ENCODE measurements at regions not wholly inside any gene's neighbourhood (a gene's known extent, or its start where the extent isn't known, plus 50 kb on each side); places are given as distances from the start of the nearest gene placed in this dataset.

DNA sequence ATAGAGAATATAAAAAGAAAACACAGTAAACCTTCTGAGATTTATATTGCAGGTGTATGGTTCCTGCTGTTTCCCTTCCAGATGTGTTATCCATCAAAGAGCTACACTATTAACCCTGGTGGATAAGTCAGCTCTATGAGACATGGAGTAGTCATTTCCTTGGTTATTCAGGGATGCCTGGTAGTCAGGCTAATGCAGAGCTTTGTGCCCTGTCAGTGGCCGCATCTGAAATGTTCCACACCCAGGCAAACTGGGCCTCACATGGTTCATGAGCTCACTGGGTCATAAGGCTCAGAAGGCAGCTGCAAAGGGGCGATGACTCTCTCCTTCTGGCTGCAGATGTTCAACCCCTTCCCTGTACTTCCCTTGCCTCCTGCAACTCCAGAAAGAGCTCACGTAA, 473.6 kb downstream of the EPHA7 start:
- no peaks in the 10 kb centered on the region for H3K36me3 Mint-ChIP-seq
- TF ChIP-seq, protein P1, sequence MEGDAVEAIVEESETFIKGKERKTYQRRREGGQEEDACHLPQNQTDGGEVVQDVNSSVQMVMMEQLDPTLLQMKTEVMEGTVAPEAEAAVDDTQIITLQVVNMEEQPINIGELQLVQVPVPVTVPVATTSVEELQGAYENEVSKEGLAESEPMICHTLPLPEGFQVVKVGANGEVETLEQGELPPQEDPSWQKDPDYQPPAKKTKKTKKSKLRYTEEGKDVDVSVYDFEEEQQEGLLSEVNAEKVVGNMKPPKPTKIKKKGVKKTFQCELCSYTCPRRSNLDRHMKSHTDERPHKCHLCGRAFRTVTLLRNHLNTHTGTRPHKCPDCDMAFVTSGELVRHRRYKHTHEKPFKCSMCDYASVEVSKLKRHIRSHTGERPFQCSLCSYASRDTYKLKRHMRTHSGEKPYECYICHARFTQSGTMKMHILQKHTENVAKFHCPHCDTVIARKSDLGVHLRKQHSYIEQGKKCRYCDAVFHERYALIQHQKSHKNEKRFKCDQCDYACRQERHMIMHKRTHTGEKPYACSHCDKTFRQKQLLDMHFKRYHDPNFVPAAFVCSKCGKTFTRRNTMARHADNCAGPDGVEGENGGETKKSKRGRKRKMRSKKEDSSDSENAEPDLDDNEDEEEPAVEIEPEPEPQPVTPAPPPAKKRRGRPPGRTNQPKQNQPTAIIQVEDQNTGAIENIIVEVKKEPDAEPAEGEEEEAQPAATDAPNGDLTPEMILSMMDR (IDR thresholded peaks at IDR 0.05; ENCODE audit: unreplicated experiment) = no peak
- no peaks in the 10 kb centered on the region for H3K27me3 Mint-ChIP-seq (ENCODE audit: low read depth)
- H3K9me3 Mint-ChIP-seq = no peaks in the 10 kb centered on the region
- no peak overlapping the region for H3K4me3 Mint-ChIP-seq
- no peak for DNase-seq (ENCODE audit: low spot score in 2 of 2, unreplicated experiment in 2 of 2)
- H3K27ac Mint-ChIP-seq = no peak overlapping the region
- peaks cover 8% of the 10 kb centered on the region for H3K4me1 Mint-ChIP-seq

- DNase-seq (ENCODE audit: low spot score in 2 of 2, unreplicated experiment in 2 of 2) = no peak
- Mint-ChIP-seq H3K27me3 (ENCODE audit: low read depth) (no peaks in the 10 kb centered on the region), H3K36me3 (no peaks in the 10 kb centered on the region), H3K4me1 (peaks cover 8% of the 10 kb centered on the region), H3K27ac (no peak overlapping the region), H3K9me3 (no peaks in the 10 kb centered on the region), H3K4me3 (no peak overlapping the region)
- TF ChIP-seq, protein P1 (IDR thresholded peaks at IDR 0.05; ENCODE audit: unreplicated experiment) = no peak
Measured at GRCh38 chr6:92944132-92944531, 475.2 kb downstream of the EPHA7 start.

DNA sequence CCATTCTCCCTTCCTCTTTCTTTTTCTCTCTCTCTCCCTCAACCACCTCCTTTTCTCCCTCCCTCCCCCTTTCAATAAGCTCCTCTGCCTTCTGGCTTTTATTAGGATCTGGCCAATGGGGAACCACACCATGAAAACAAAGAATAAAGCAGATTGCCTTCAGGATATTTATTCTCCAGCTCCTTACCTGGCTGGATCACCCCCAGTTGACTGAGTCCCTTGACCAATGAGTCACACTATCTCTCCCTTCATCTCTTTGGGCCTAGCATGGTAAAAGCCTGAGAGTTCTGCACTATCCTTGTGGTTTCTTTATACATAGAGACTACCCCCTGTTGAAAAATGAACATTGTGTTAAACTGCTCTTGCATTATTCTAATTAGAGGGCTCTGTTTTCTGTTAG, 476.8 kb downstream of the EPHA7 start:
- Mint-ChIP-seq H3K36me3 (no peaks in the 10 kb centered on the region), H3K4me1 (peaks cover 8% of the 10 kb centered on the region), H3K9me3 (no peaks in the 10 kb centered on the region), H3K27me3 (ENCODE audit: low read depth) (no peaks in the 10 kb centered on the region), H3K4me3 (no peak overlapping the region), H3K27ac (no peak overlapping the region)
- no peak for DNase-seq (ENCODE audit: low spot score in 2 of 2, unreplicated experiment in 2 of 2)
- TF ChIP-seq, protein P1 (IDR thresholded peaks at IDR 0.05; ENCODE audit: unreplicated experiment) = no peak

- H3K27ac Mint-ChIP-seq = no peak overlapping the region
- H3K4me3 Mint-ChIP-seq = no peak overlapping the region
- TF ChIP-seq, protein P1 (IDR thresholded peaks at IDR 0.05; ENCODE audit: unreplicated experiment) = no peak
- H3K4me1 Mint-ChIP-seq = no peaks in the 10 kb centered on the region
- peaks cover 19% of the 10 kb centered on the region for H3K9me3 Mint-ChIP-seq
- H3K27me3 Mint-ChIP-seq (ENCODE audit: low read depth) = no peaks in the 10 kb centered on the region
- no peak for DNase-seq (ENCODE audit: low spot score in 2 of 2, unreplicated experiment in 2 of 2)
- H3K36me3 Mint-ChIP-seq = no peaks in the 10 kb centered on the region
Measured at GRCh38 chr6:92934625-92935024, 484.7 kb downstream of the EPHA7 start.

DNA sequence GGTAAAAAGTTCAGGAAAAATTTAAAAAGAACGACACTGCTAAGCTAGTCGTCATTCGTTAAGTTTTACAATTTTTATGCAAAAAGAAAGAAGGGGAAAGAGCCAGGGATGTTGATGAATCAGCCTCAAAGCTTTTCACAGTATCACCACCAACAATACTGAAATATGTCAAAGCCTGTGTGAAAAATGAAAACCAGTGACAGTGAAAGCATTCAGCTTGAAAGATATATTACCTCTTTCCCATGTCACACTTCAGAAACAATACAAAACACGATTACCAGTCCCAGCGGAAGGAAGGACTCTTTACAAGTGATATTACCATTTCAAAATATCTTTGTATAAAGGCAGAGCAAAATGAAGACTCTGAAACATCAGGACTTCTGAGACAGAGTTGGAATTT, 489.2 kb downstream of the EPHA7 start:
- no peak for DNase-seq (ENCODE audit: low spot score in 2 of 2, unreplicated experiment in 2 of 2)
- H3K36me3 Mint-ChIP-seq = no peaks in the 10 kb centered on the region
- H3K4me1 Mint-ChIP-seq = no peaks in the 10 kb centered on the region
- H3K27me3 Mint-ChIP-seq (ENCODE audit: low read depth) = no peaks in the 10 kb centered on the region
- peaks cover 12% of the 10 kb centered on the region for H3K9me3 Mint-ChIP-seq
- no peak overlapping the region for H3K4me3 Mint-ChIP-seq
- TF ChIP-seq, protein P1 (IDR thresholded peaks at IDR 0.05; ENCODE audit: unreplicated experiment) = no peak
- no peak overlapping the region for H3K27ac Mint-ChIP-seq

- TF ChIP-seq, protein P1 (IDR thresholded peaks at IDR 0.05; ENCODE audit: unreplicated experiment) = no peak
- H3K9me3 Mint-ChIP-seq = no peaks in the 10 kb centered on the region
- no peaks in the 10 kb centered on the region for H3K27me3 Mint-ChIP-seq (ENCODE audit: low read depth)
- DNase-seq (ENCODE audit: low spot score in 2 of 2, unreplicated experiment in 2 of 2) = no peak
- no peaks in the 10 kb centered on the region for H3K36me3 Mint-ChIP-seq
- H3K4me3 Mint-ChIP-seq = no peak overlapping the region
- H3K4me1 Mint-ChIP-seq = peaks cover 4% of the 10 kb centered on the region
- no peak overlapping the region for H3K27ac Mint-ChIP-seq
Measured at GRCh38 chr6:92922216-92922806, 497.0 kb downstream of the EPHA7 start.
